ENCODE measurements at regions not wholly inside any gene's neighbourhood (a gene's known extent, or its start where the extent isn't known, plus 50 kb on each side); places are given as distances from the start of the nearest gene placed in this dataset.
"Not testable (repeated sequence)": the region's sequence is repeated elsewhere in the genome, so short reads cannot be mapped to it uniquely, and the experiment has no call there.

DNA sequence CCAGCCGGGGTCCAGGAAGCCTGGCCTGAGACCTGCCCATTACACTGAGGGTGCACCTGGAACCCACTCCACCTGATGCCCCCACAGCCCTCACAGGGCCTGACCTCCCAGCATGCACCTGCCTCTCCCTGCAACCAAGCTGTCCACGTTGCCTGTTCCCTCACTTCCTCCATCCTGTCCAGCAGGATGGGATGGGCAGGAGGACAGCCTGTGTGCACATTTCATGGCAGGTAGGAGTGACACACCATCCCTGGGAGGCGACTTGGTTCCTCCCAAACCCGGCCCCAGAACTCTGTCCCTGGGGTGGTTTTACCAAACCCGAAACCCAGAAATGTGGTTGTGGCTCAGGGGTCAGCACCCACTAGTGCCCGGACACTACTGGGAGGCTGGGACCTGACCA, 203.8 kb upstream of the ZNF519 start:
- DNase-seq (ENCODE audit: low spot score): not testable (repeated sequence)

DNA sequence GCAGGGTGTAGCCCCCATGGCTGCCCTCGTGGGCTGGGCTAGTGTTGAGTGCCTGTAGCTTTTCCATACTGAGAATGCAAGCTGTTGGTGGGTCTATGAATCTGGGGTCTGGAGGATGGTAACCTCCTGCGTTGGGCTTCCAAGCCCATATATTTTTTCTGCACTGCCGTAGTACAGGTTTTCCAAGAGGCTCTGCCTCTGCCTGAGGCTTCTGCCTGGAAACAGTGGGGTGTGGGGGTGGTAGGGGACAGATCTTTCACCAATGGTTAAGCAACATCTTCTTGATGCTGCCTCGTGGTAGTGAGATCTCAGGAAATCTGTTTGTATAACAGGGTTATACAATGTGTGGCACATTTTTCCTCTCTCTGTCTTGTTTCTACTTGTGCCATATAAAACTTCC, 189.0 kb upstream of the ZNF519 start:
- not testable (repeated sequence) for DNase-seq (ENCODE audit: low spot score)

DNA sequence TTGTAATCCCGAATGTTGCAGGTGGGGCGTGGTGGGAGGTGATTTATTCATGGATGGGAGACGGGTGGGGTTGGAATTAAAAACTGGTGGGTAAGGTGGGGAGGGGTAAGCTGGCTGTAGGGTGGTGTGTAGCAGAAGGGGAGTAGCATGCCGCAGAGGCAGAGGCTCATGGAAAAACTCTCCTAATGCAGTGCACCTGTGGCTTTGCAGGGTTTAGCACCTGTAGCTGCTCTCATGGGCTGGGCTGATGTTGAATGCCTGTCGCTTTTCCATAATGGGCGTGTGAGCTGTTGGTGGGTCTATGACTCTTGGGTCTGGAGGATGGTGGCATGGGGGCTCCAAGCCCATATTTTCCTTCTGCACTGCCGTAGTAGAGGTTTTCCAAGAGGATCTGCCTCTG, 169.0 kb upstream of the ZNF519 start:
- not testable (repeated sequence) for DNase-seq (ENCODE audit: low spot score)

DNA sequence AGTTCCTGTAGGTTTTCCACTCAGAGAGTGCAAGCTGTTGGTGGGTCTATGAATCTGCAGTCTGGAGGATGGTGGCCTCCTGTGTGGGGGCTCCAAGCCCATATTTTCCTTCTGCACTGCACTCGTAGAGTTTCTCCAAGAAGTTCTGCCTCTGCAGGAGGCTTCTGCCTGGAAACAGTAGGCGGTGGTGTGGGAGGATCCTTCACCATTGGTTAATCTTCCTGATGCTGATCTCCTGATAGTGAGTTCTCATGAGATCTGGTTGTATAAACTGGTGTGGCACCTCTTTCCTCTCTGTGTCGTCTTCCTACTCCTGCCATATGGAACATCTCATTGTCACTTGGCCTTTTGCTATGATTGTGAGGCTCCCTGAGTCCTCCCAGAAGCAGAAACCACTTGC, 162.8 kb upstream of the ZNF519 start:
- DNase-seq (ENCODE audit: low spot score): not testable (repeated sequence)

DNA sequence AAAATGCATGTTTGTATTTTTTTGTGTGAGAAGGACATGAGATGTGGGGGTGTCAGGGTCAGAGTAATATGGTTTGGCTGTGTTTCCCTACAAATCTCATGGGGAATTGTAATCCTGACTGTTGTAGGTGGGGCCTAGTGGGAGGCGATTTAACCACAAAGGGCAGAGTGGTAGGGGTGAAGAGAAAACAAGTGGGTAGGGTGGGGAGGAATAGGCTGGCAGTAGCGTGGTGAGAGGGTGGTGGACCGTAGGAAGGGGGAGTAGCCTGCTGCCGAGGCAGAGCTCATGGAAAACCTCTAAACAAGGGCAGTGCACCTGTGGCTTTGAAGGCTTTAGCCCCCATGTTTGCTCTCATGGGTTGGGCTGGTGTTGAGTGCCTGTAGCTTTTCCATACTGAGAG, 152.8 kb upstream of the ZNF519 start:
- DNase-seq (ENCODE audit: low spot score): no peak

DNA sequence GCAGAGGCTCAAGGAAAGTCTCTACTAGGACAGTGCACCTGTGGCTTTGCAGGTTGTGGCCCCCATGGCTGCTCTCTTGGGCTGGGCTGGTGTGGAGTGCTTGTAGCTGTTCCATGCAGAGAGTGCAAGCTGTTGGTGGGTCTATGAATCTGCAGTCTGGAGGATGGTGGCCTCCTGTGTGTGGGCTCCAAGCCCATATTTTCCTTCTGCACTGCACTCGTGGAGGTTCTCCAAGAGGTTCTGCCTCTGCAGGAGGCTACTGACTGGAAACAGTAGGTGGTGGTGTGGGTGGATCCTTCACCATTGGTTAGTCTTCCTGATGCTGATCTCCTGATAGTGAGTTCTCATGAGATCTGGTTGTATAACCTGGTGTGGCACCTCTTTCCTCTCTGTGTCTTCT, 143.2 kb upstream of the ZNF519 start:
- not testable (repeated sequence) for DNase-seq (ENCODE audit: low spot score)

DNA sequence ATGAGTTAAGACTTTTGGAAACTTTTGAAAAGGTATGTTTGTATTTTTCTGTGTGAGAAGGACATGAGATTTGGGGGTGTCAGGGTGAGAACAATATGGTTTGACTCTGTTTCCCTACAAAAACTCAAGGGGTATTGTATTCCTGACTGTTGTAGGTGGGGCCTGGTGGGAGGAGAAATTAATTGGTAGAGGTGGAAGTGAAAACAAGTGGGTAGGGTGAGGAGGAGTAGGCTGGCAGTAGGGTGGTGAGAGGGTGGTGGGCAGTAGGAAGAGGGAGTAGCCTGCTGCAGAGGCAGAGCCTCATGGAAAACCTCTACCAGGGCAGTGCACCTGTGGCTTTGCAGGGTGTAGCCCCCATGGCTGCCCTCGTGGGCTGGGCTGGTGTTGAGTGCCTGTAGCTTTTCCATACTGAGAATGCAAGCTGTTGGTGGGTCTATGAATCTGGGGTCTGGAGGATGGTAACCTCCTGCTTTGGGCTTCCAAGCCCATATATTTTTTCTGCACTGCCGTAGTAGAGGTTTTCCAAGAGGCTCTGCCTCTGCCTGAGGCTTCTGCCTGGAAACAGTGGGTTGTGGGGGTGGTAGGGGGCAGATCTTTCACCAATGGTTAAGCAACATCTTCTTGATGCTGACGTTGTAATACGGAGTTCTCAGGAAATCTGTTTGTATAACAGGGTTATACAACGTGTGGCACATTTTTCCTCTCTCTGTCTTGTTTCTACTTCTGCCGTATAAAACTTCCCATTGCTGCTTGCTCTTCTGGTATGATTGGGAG, 133.6 kb upstream of the ZNF519 start:
- not testable (repeated sequence) for DNase-seq (ENCODE audit: low spot score)

DNA sequence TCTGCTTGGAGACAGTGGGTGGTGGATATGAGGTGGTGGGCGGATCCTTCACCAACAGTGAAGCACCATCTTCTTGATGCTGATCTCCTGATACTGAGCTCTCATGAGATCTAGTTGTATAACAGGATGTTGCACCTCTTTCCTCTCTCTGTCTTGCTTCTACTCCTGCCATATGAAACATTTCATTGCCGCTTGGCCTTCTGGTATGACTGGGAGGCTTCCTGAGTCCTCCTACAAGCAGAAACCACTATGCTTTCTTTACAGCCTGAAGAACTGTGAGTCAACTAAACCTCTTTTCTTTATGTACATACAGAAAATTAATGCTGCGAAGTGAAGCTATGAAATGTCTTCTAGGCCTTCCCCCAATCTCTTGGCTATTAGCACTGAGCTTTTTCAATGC, 130.6 kb upstream of the ZNF519 start:
- DNase-seq (ENCODE audit: low spot score): not testable (repeated sequence)

DNA sequence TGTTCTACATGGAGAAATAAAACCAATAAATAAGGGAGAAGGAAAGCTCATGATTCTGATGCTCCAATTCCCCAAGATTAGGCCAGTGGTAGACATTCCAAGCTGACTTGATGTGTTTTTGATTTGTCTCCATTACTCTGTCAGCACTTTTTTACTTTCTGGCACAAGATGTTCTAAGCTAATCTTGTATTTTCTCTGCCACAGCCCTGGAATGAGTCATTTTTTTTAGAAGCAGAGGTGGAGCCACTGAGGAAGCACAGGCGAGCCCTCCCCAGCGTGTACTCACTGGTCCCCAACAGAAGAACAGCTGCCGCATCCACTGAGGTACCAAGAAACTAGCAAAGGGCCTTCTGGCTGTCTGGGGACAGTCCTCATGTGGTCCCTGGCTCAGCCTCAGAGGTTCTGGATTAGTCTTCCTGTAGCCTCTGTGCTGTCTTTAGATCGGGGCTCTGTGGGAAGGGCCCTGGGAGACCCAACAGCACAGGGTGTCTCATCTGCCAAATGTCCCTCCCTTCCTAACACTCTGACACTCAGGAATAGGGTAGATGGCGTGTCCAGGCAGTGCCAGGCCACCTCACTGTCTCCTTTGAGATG, 117.9 kb upstream of the ZNF519 start:
- not testable (repeated sequence) for DNase-seq (ENCODE audit: low spot score)

DNA sequence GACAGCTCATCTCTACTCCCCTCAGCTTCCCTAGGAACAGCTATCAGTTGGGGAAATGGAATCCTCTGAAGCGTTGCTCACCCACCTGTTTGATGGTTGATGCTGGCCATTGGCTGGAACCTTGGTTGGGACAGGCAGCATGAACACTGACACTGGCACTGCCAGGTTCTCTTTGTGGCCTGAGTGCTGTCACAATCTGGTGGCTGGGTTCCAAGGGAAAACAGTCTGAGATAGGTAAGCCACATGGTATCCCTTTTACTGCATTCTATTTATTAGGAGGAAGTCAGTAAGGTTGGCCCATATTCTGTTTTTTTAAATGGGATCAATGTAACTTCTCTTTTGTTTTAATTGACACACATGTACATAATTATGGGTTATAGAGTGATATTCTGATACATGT, 107.0 kb upstream of the ZNF519 start:
- DNase-seq (ENCODE audit: low spot score): not testable (repeated sequence)

DNA sequence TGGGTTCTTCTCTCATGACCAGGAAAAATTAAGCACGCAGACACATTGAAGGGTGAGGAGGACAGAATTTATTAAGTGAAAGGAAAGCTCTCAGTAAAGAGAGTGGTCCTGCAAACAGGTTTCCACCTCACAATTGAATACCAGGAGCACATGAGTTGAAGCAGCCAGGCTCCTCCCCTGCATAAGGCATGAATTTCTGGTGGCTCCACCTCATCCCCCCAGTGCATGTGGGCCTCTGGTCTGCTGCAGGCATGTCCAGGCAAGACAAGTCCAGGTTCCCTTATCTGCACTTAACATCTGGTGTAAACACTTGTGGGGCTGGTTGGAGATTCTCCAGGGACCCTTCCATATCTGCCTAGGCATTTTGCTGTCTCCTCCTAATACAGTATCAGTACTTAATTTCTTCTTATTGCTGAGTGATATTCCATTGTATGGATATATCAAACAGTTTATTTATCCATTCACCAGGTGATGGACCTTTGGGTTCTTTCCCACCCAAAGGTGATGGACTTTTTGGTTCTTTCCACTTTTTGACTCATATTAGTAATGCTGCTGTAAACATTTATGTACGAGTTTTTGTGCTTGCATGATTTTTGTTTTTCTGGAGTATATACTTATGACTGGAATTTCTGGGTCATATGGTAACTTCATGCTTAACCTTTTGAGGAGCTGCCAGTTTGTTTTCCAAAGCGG, 104.3 kb upstream of the ZNF519 start:
- DNase-seq (ENCODE audit: low spot score): not testable (repeated sequence)

DNA sequence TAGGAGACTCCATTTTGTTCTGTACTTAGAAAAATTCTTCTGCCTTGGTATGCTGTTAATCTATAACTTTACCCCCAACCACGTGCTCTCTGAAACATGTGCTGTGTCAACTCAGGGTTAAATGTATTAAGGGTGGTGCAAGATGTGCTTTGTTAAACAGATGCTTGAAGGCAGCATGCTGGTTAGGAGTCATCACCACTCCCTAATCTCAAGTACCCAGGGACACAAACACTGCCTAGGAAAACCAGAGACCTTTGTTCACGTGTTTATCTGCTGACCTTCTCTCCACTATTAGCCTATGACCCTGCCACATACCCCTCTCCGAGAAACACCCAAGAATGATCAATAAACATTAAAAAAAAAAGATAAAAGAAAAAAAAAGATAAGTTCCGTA, 93.0 kb upstream of the ZNF519 start:
- not testable (repeated sequence) for DNase-seq (ENCODE audit: low spot score)

DNA sequence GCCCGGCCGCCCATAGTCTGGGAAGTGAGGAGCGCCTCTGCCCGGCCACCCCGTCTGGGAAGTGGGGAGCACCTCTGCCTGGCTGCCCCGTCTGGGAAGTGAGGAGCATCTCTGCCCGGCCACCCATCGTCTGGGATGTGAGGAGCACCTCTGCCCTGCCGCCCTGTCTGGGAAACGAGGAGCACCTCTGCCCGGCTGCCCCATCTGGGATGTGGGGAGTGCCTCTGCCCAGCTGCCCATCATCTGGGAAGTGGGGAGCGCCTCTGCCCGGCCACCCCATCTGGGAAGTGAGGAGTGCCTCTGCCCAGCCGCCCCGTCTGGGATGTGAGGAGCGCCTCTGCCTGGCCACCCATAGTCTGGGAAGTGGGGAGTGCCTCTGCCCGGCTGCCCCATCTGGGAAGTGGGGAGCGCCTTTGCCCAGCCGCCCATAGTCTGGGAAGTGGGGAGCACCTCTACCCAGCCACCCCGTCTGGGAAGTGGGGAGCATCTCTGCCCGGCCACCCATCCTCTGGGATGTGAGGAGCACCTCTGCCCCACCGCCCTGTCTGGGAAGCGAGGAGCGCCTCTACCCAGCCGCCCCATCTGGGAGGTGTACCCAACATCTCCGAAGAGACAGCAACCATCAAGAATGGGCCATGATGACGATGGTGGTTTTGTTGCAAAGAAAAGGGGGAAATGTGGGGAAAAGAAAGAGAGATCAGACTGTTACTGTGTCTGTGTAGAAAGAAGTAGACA, 92.5 kb upstream of the ZNF519 start:
- DNase-seq (ENCODE audit: low spot score): not testable (repeated sequence)

DNA sequence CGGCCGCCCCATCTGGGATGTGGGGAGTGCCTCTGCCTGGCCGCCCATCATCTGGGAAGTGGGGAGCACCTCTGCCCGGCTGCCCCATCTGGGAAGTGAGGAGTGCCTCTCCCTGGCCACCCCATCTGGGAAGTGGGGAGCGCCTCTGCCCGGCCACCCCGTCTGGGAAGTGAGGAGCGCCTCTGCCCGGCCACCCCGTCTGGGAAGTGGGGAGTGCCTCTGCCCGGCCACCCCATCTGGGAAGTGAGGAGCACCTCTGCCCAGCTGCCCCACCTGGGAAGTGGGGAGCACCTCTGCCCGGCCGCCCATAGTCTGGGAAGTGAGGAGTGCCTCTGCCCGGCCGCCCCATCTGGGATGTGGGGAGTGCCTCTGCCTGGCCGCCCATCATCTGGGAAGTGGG, 91.7 kb upstream of the ZNF519 start:
- not testable (repeated sequence) for DNase-seq (ENCODE audit: low spot score)

DNA sequence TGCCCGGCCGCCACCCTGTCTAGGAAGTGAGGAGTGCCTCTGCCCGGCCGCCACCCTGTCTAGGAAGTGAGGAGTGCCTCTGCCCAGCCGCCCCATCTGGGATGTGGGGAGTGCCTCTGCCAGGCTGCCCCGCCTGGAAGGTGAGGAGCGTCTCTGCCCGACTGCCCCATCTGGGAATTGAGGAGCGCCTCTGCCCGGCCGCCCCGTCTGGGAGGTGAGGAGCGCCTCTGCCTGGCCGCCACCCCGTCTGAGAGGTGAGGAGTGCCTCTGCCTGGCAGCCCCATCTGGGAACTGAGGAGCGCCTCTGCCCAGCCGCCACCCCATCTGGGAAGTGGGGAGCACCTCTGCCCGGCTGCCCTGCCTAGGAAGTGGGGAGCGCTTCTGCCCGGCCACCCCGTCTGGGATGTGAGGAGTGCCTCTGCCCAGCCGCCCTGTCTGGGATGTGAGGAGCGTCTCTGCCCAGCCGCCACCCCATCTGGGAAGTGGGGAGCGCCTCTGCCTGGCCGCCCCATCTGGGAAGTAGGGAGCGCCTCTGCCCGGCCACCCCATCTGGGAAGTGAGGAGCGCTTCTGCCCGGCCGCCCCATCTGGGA, 91.1 kb upstream of the ZNF519 start:
- not testable (repeated sequence) for DNase-seq (ENCODE audit: low spot score)

DNA sequence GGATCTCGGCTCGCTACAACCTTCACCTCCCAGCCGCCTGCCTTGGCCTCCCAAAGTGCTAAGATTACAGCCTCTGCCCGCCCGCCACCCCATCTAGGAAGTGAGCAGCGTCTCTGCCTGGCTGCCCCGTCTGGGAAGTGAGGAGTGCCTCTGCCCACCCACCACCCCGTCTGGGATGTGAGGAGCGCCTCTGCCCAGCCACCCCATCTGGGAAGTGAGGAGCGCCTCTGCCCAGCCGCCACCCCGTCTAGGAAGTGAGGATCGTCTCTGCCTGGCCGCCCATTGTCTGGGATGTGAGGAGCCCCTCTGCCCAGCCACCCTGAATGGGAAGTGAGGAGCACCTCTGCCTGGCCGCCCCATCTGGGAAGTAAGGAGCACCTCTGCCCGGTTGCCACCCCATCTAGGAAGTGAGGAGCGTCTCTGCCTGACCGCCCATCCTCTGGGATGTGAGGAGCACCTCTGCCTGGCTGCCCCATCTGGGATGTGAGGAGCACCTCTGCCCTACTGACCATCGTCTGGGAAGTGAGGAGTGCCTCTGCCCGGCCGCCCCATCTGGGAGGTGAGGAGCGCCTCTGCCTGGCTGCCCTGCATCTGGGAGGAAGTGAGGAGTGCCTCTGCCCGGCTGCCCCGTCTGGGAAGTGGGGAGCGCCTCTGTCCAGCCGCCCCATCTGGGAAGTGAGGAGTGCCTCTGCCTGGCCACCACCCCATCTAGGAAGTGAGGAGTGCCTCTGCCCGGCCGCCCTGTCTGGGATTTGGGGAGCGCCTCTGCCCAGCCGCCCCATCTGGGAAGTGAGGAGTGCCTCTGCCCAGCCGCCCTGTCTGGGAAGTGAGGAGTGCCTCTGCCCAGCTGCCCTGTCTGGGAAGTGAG, 90.4 kb upstream of the ZNF519 start:
- not testable (repeated sequence) for DNase-seq (ENCODE audit: low spot score)

DNA sequence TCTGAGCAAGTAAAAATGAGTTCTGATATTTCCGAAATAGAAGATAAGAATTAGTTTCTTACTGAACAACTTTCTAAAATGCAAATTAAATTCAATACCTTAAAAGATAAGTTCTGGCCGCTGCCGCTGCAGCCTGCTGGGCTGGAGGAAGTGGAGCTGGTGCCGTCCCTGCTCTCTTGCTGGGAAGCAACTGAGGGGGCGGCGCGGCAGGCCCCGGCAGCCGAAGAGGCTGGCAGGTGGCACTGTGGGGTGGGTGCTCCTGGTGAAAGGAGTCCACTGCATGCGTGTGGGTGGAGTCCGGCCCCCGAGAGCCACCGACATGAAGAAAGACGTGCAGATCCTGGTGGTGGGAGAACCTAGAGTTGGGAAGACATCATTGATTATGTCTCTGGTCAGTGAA, 89.5 kb upstream of the ZNF519 start:
- peak; percentile 0 for DNase-seq (ENCODE audit: low spot score)

DNA sequence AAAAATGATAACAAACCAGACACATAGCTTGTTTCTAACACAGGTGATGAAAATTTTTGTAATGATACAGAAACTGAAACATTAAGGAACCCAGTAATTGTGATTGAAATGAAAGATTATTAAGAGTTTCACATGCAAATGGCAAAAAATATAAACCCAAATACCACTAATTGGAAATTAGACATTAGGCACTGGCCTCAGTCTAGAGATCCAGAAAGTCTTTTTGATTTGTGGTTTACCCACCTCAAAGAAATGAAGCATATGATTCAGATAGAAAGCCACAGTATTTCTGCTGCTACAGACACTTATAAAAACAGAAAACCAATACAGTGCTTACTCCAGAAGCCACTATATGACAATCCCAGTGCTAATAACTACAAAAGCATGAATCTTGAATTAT, 83.7 kb upstream of the ZNF519 start:
- DNase-seq (ENCODE audit: low spot score): not testable (repeated sequence)

DNA sequence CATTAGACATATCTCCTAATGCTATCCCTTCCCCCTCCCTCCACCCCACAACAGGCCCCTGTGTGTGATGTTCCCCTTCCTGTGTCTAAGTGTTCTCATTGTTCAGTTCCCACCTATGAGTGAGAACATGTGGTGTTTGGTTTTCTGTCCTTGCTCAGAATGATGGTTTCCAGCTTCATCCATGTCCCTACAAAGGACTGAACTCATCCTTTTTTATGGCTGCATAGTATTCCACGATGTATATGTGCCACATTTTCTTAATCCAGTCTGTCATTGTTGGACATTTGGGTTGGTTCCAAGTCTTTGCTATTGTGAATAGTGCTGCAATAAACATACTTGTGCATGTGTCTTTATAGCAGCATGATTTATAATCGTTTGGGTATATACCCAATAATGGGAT, 71.2 kb upstream of the ZNF519 start:
- not testable (repeated sequence) for DNase-seq (ENCODE audit: low spot score)

DNA sequence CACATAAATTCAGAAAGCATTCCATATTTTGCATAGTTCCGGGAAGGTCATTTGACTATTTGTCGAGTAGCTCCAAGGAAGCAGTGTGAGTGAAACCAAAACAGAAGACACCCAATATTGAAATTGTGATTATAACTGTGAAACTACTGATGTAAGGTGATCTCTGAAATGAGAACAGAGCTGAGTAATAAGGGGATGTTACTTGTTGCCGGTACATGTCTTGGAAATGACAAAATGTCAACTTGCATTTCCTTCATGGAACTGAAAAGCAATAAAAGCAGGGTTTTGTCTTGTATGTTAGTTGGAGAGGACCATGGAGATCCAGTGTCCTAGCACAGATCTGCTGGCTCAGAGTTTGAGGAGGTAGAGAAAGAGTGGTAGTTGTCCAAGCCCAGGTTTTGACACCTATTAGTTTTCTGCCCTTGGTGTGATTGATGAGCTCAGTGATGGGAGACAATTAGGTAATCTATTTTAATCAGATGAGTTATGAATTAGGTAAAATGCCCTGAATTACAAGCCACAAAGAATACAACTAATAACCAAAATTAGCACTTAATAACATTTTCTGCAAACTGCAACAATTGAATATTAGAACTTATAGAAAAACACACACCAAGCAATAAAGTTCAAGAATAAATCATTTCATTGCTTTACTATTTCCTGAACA, 58.7 kb upstream of the ZNF519 start:
- DNase-seq (ENCODE audit: low spot score): not testable (repeated sequence)

Data from AG08396 (cell line).